IMR-90 (cell line): ENCODE measurements at regions not wholly inside any gene's neighbourhood (a gene's known extent, or its start where the extent isn't known, plus 50 kb on each side); places are given as distances from the start of the nearest gene placed in this dataset.

Source experiments
- ATAC-seq: fragments of 200-7000 bp; cut with Tn5 transposase; 2 replicates; pipeline ENCODE4 v1.9.1; 2020; ENCODE audit warnings: low read depth, mild to moderate bottlenecking, moderate library complexity
- BruUV-seq: library from RNA; stranded (reverse); fragments of 400-500 nt; replicated peaks from 2 replicates; lab custom pipeline; 2021; lab: Mats Ljungman, UMichigan
- CTCF ChIA-PET: fragments of 300-600 bp; formaldehyde crosslinking; extraction: SDS; loops from one replicate; lab custom pipeline; 2021; ENCODE audit warnings: antibody characterized with exemption; lab: Yijun Ruan, JAX
- POLR2A ChIA-PET: fragments of 300-600 bp; sonication (Branson Sonifier 250); formaldehyde crosslinking; loops from one replicate; lab custom pipeline; 2022; ENCODE audit warnings: antibody characterized with exemption; ENCODE audit not compliant: unreplicated experiment; lab: Charles Lee
- DNase-seq: peaks from one replicate; pipeline ENCODE4 v3.0.0; 2013
- H2AFZ ChIP-seq: replicated peaks from 2 replicates; pipeline ENCODE3; 2013; ENCODE audit warnings: low read length, mild to moderate bottlenecking; ENCODE audit not compliant: poor library complexity
- H2AK5ac ChIP-seq: 2 replicates; pipeline ENCODE4 v1.6.1; 2013; ENCODE audit warnings: low read depth, low read length, inconsistent platforms
- H2AK9ac ChIP-seq: replicated peaks from 2 replicates; pipeline ENCODE3; 2013; ENCODE audit warnings: mild to moderate bottlenecking, low read depth, low read length, moderate library complexity; ENCODE audit not compliant: poor library complexity
- H2BK120ac ChIP-seq: 2 replicates; pipeline ENCODE4 v1.6.1; 2013; ENCODE audit warnings: low read depth, low read length, inconsistent platforms
- H2BK15ac ChIP-seq: 3 replicates; pipeline ENCODE4 v1.6.1; 2013; ENCODE audit warnings: low read depth, low read length, inconsistent platforms
- H2BK20ac ChIP-seq: 2 replicates; pipeline ENCODE4 v1.6.1; 2013; ENCODE audit warnings: low read depth, mild to moderate bottlenecking, inconsistent platforms, low read length, moderate library complexity
- H2BK5ac ChIP-seq: 2 replicates; pipeline ENCODE4 v1.6.1; 2013; ENCODE audit warnings: mild to moderate bottlenecking, low read depth, low read length, inconsistent platforms; ENCODE audit not compliant: poor library complexity, severe bottlenecking
- H3K14ac ChIP-seq: replicated peaks from 2 replicates; pipeline ENCODE4 v1.6.1; 2013; ENCODE audit warnings: low read depth, low read length, inconsistent platforms
- H3K18ac ChIP-seq: 2 replicates; pipeline ENCODE4 v1.6.1; 2013; ENCODE audit warnings: low read depth, low read length, control low read depth
- H3K23ac ChIP-seq: 2 replicates; pipeline ENCODE4 v1.6.1; 2013; ENCODE audit warnings: low read depth, low read length, inconsistent platforms
- H3K27ac ChIP-seq: 2 replicates; pipeline ENCODE4 v1.5.1; 2013; ENCODE audit warnings: mild to moderate bottlenecking, control low read depth, low read length; ENCODE audit not compliant: insufficient read depth
- H3K27me3 ChIP-seq: 2 replicates; pipeline ENCODE4 v1.6.1; 2013; ENCODE audit warnings: low read length; ENCODE audit not compliant: control insufficient read depth, insufficient read depth
- H3K36me3 ChIP-seq: 2 replicates; pipeline ENCODE4 v1.6.1; 2013; ENCODE audit warnings: low read length, mixed read lengths; ENCODE audit not compliant: control insufficient read depth, insufficient read depth
- H3K4ac ChIP-seq: 2 replicates; pipeline ENCODE4 v1.6.1; 2013; ENCODE audit warnings: low read depth, low read length, inconsistent platforms
- H3K4me1 ChIP-seq: 2 replicates; pipeline ENCODE4 v1.6.1; 2013; ENCODE audit warnings: low read length, mixed read lengths; ENCODE audit not compliant: control insufficient read depth, insufficient read depth
- H3K4me2 ChIP-seq: 2 replicates; pipeline ENCODE4 v1.6.1; 2013; ENCODE audit warnings: low read depth, mild to moderate bottlenecking, control low read depth, low read length, moderate library complexity
- H3K4me3 ChIP-seq: 2 replicates; pipeline ENCODE4 v1.5.1; 2013; ENCODE audit warnings: low read depth, mild to moderate bottlenecking, control low read depth, low read length, moderate library complexity; ENCODE audit not compliant: insufficient read depth
- H3K56ac ChIP-seq: 2 replicates; pipeline ENCODE4 v1.6.1; 2013; ENCODE audit warnings: low read length, inconsistent platforms; ENCODE audit not compliant: insufficient read depth; ENCODE audit errors: extremely low read depth
- H3K79me1 ChIP-seq, 2 experiments: 2 replicates each; pipeline ENCODE4 v1.6.1; 2013; ENCODE audit warnings: low read length in 2 of 2, inconsistent platforms in 1 of 2, low read depth in 1 of 2
- H3K9ac ChIP-seq: 2 replicates; pipeline ENCODE4 v1.6.1; 2013; ENCODE audit warnings: low read depth, low read length, control low read depth
- H3K9me1 ChIP-seq: 2 replicates; pipeline ENCODE4 v1.6.1; 2013; ENCODE audit warnings: low read length, inconsistent platforms; ENCODE audit not compliant: insufficient read depth
- H3K9me3 ChIP-seq: 2 replicates; pipeline ENCODE4 v1.6.1; 2013; ENCODE audit warnings: low read length; ENCODE audit not compliant: control insufficient read depth, insufficient read depth
- H4K20me1 ChIP-seq: 2 replicates; pipeline ENCODE4 v1.6.1; 2013; ENCODE audit warnings: low read length, inconsistent platforms; ENCODE audit not compliant: insufficient read depth
- H4K5ac ChIP-seq: 2 replicates; pipeline ENCODE4 v1.6.1; 2013; ENCODE audit warnings: mild to moderate bottlenecking, low read depth, low read length, control low read depth
- H4K8ac ChIP-seq, 2 experiments: 2 replicates each; pipeline ENCODE4 v1.6.1; 2013; ENCODE audit warnings: low read depth in 2 of 2, low read length in 2 of 2, control low read depth in 1 of 2, inconsistent platforms in 1 of 2
- H4K91ac ChIP-seq: 2 replicates; pipeline ENCODE4 v1.6.1; 2013; ENCODE audit warnings: low read depth, low read length, inconsistent platforms; ENCODE audit not compliant: insufficient read depth
- BHLHE40 ChIP-seq: fragments of 150-350 bp; IDR thresholded peaks from 2 replicates; pipeline ENCODE4 v1.6.1; 2016; ENCODE audit warnings: mild to moderate bottlenecking, low read depth, low read length
- CEBPB ChIP-seq: IDR thresholded peaks from 2 replicates; pipeline ENCODE4 v1.6.1; 2012; ENCODE audit warnings: low read depth, low read length, improper control_type of control experiment
- CHD1 ChIP-seq: IDR thresholded peaks from 2 replicates; pipeline ENCODE4 v1.6.1; 2012; ENCODE audit warnings: low read depth, low read length, improper control_type of control experiment
- FOS ChIP-seq: fragments of 150-350 bp; IDR thresholded peaks from 2 replicates; pipeline ENCODE4 v1.6.1; 2016; ENCODE audit warnings: low read depth, low read length
- MAFK ChIP-seq: IDR thresholded peaks from 2 replicates; pipeline ENCODE4 v1.6.1; 2012; ENCODE audit warnings: low read depth, low read length, improper control_type of control experiment
- MAZ ChIP-seq: IDR thresholded peaks from 2 replicates; pipeline ENCODE4 v1.6.1; 2012; ENCODE audit warnings: low read depth, mild to moderate bottlenecking, low read length, improper control_type of control experiment, moderate library complexity, borderline replicate concordance
- MXI1 ChIP-seq: IDR thresholded peaks from 2 replicates; pipeline ENCODE4 v1.6.1; 2012; ENCODE audit warnings: low read depth, mild to moderate bottlenecking, low read length, moderate library complexity, borderline replicate concordance
- NFE2L2 ChIP-seq: fragments of 150-350 bp; IDR thresholded peaks from 2 replicates; pipeline ENCODE4 v1.6.1; 2016; ENCODE audit warnings: low read depth, mild to moderate bottlenecking, low read length
- POLR2A ChIP-seq: IDR thresholded peaks from 2 replicates; pipeline ENCODE4 v1.6.1; 2012; ENCODE audit warnings: mild to moderate bottlenecking, low read depth, low read length
- RAD21 ChIP-seq: IDR thresholded peaks from 2 replicates; pipeline ENCODE4 v1.6.1; 2012; ENCODE audit warnings: low read length, improper control_type of control experiment
- RCOR1 ChIP-seq: IDR thresholded peaks from 2 replicates; pipeline ENCODE4 v1.6.1; 2012; ENCODE audit warnings: mild to moderate bottlenecking, low read length, improper control_type of control experiment; ENCODE audit not compliant: insufficient replicate concordance
- RFX5 ChIP-seq: IDR thresholded peaks from 2 replicates; pipeline ENCODE4 v1.8.0; 2012; ENCODE audit warnings: low read depth, mild to moderate bottlenecking, low read length, moderate library complexity
- SMC3 ChIP-seq: fragments of 150-350 bp; IDR thresholded peaks from 2 replicates; pipeline ENCODE4 v1.6.1; 2016; ENCODE audit warnings: low read depth, mild to moderate bottlenecking, antibody characterized with exemption, low read length, moderate library complexity
- WGBS, 2 experiments: methylation state at CpG; one replicate each; pipeline versions ENCODE4 v1.1.5 to v1.1.7; 2013; ENCODE audit warnings: missing lambda C conversion rate in 2 of 2; ENCODE audit not compliant: insufficient read length in 1 of 2; ENCODE audit errors: extremely low coverage in 2 of 2; 5-methylcytosine and 5-hydroxymethylcytosine counted together
- dilution Hi-C: fragments of 300-500 bp; cut with HindIII; formaldehyde crosslinking; loops from one replicate; pipeline ENCODE4 v1.14.3; 2018; ENCODE audit warnings: low sequenced_read_pairs; ENCODE audit not compliant: unreplicated experiment
- in situ Hi-C: fragments of 300-500 bp; cut with MboI; formaldehyde crosslinking; loops from 3 replicates; pipeline ENCODE4 v1.14.3; 2019; ENCODE audit warnings: low sequenced_read_pairs, inconsistent platforms, mixed read lengths
- intact Hi-C: fragments of 100-400 bp; cut with micrococcal nuclease; formaldehyde crosslinking; loops from 2 replicates; pipeline ENCODE4 v1.10.0; 2022
- TF ChIP-seq, protein P1 (sequence below): conservative IDR thresholded peaks from 2 replicates; pipeline ENCODE4 v1.5.1; 2012; ENCODE audit warnings: mild to moderate bottlenecking, low read depth, low read length, improper control_type of control experiment
- TF ChIP-seq, protein P2 (sequence below): fragments of 150-350 bp; IDR thresholded peaks from 2 replicates; pipeline ENCODE4 v1.6.1; 2016; ENCODE audit warnings: low read depth, mild to moderate bottlenecking, low read length, moderate library complexity, borderline replicate concordance
- TF ChIP-seq, protein P3 (sequence below): fragments of 150-350 bp; IDR thresholded peaks from 2 replicates; pipeline ENCODE4 v1.6.1; 2017; ENCODE audit warnings: mild to moderate bottlenecking, antibody characterized with exemption, low read length, low read depth

DNA sequence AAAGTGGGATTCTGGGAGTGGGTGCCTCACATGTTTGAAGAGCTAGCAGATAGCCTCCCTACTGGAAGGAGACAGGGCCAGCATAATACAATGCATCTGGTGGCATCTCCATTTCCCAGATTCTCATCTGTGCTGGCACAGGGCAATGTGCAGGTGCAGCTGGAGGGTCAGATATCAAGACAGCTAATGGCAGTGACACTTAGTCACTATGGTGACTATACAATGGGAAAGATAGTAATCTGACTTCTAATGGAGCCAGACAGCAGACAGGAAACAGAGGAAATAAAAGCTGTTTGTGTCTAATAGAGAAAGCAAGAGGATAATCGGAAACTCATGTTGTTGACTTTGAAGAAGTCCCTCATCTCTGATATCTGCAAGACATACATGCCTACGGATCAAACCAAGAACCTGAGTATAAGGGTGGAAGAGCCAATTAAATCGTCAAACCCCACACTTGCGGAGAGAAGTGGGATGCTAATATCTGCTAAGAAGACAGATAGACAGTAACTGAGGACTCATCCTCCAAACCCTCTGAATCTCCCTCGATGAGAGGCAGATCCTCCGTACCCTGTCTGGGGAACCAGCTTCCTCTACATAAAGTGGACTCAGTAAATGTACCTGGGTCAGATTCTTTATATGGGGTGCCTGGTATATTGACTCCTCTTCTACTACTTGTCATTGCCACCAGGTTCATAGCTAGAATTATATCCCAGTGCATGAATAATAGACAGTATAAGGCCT, 692.7 kb downstream of the SOCS6 start:
- no peaks in the 10 kb centered on the region for H3K4me1 ChIP-seq
- H3K9me1 ChIP-seq: no peaks in the 10 kb centered on the region
- ChIA-PET POLR2A (no interaction called here), CTCF (no interaction called here)
- no peak overlapping the region for H2AK5ac ChIP-seq
- H3K14ac ChIP-seq: no peak overlapping the region
- H2BK120ac ChIP-seq: no peak overlapping the region
- no peak overlapping the region for H3K4ac ChIP-seq
- H3K4me3 ChIP-seq: no peak overlapping the region
- no peak overlapping the region for H3K27ac ChIP-seq
- TF ChIP-seq, protein P1, sequence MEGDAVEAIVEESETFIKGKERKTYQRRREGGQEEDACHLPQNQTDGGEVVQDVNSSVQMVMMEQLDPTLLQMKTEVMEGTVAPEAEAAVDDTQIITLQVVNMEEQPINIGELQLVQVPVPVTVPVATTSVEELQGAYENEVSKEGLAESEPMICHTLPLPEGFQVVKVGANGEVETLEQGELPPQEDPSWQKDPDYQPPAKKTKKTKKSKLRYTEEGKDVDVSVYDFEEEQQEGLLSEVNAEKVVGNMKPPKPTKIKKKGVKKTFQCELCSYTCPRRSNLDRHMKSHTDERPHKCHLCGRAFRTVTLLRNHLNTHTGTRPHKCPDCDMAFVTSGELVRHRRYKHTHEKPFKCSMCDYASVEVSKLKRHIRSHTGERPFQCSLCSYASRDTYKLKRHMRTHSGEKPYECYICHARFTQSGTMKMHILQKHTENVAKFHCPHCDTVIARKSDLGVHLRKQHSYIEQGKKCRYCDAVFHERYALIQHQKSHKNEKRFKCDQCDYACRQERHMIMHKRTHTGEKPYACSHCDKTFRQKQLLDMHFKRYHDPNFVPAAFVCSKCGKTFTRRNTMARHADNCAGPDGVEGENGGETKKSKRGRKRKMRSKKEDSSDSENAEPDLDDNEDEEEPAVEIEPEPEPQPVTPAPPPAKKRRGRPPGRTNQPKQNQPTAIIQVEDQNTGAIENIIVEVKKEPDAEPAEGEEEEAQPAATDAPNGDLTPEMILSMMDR: no peak
- TF ChIP-seq BHLHE40 (no peak), CHD1 (no peak), RAD21 (no peak), RFX5 (no peak), FOS (no peak), MXI1 (no peak), SMC3 (no peak), MAFK (no peak), CEBPB (no peak), POLR2A (no peak), RCOR1 (no peak), MAZ (no peak), NFE2L2 (no peak)
- TF ChIP-seq, protein P2, sequence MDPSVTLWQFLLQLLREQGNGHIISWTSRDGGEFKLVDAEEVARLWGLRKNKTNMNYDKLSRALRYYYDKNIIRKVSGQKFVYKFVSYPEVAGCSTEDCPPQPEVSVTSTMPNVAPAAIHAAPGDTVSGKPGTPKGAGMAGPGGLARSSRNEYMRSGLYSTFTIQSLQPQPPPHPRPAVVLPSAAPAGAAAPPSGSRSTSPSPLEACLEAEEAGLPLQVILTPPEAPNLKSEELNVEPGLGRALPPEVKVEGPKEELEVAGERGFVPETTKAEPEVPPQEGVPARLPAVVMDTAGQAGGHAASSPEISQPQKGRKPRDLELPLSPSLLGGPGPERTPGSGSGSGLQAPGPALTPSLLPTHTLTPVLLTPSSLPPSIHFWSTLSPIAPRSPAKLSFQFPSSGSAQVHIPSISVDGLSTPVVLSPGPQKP: no peak
- TF ChIP-seq, protein P3, sequence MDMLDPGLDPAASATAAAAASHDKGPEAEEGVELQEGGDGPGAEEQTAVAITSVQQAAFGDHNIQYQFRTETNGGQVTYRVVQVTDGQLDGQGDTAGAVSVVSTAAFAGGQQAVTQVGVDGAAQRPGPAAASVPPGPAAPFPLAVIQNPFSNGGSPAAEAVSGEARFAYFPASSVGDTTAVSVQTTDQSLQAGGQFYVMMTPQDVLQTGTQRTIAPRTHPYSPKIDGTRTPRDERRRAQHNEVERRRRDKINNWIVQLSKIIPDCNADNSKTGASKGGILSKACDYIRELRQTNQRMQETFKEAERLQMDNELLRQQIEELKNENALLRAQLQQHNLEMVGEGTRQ: no peak
- H3K4me2 ChIP-seq: no peak overlapping the region
- H3K9ac ChIP-seq: no peak overlapping the region
- no CpG with 5 or more reads among the region's 6 CpGs for WGBS, 2 experiments
- no peak overlapping the region for H2BK15ac ChIP-seq
- ATAC-seq: no peak
- in situ Hi-C loops: no loop called here
- no peaks in the 10 kb centered on the region for H3K79me1 ChIP-seq
- no peak overlapping the region for H3K56ac ChIP-seq
- H2BK5ac ChIP-seq: no peak overlapping the region
- intact Hi-C loops: no loop called here
- H3K23ac ChIP-seq: no peak overlapping the region
- no peak overlapping the region for H2AFZ ChIP-seq
- no peaks in the 10 kb centered on the region for H4K20me1 ChIP-seq
- BruUV-seq: no TSS peak
- H2BK20ac ChIP-seq: no peak overlapping the region
- dilution Hi-C loops: no loop called here
- no peak overlapping the region for H4K5ac ChIP-seq
- peaks cover 5% of the 10 kb centered on the region for H3K9me3 ChIP-seq
- H4K8ac ChIP-seq: no peak overlapping the region
- no peak overlapping the region for H3K18ac ChIP-seq
- no peaks in the 10 kb centered on the region for H3K27me3 ChIP-seq
- no peak for DNase-seq
- H4K91ac ChIP-seq: no peak overlapping the region
- H3K36me3 ChIP-seq: no peaks in the 10 kb centered on the region
- no peak overlapping the region for H2AK9ac ChIP-seq
